Right lobe of liver (tissue), 6 donors: ENCODE measurements at regions not wholly inside any gene's neighbourhood (a gene's known extent, or its start where the extent isn't known, plus 50 kb on each side); places are given as distances from the start of the nearest gene placed in this dataset.

ENCODE experiments used
- ATAC-seq, 4 donors: fragments of 200-7000 bp; cut with Tn5 transposase; one replicate each; pipeline ENCODE4 v1.9.1; 2020; ENCODE audit warnings: mild to moderate bottlenecking in 4 of 4, moderate library complexity in 4 of 4
- DNase-seq, 3 donors: peaks; one replicate each; pipeline ENCODE4 v3.0.0-alpha.2; 2020
- H3K27ac ChIP-seq, 3 donors: fragments of 200-600 bp; one replicate each; pipeline ENCODE4 v1.8.0; 2022
- H3K27me3 ChIP-seq, 2 donors: fragments of 200-600 bp; one replicate each; pipeline ENCODE4 v1.8.0; 2022
- H3K36me3 ChIP-seq, 4 donors: fragments of 200-600 bp; sonication (generic) in 1 of 4; one replicate each; pipeline versions ENCODE4 v1.5.1 to v1.8.0; 2017 to 2022; ENCODE audit warnings: control low read depth in 1 of 4
- H3K4me1 ChIP-seq, 4 donors: fragments of 200-600 bp; sonication (generic) in 1 of 4; one replicate each; pipeline versions ENCODE4 v1.5.1 to v1.8.0; 2017 to 2022; ENCODE audit warnings: control low read depth in 1 of 4
- H3K4me3 ChIP-seq, 3 donors: fragments of 200-600 bp; one replicate each; pipeline ENCODE4 v1.8.0; 2022
- H3K9me3 ChIP-seq, 4 donors: fragments of 200-600 bp; sonication (generic) in 1 of 4; one replicate each; pipeline versions ENCODE4 v1.5.1 to v1.8.0; 2017 to 2022; ENCODE audit warnings: control low read depth in 1 of 4
- POLR2A ChIP-seq: fragments of 450-650 bp; IDR thresholded peaks from one replicate; pipeline ENCODE4 v1.6.1; 2017; ENCODE audit warnings: antibody characterized with exemption, mild to moderate bottlenecking
- WGBS: methylation state at CpG from one replicate; pipeline ENCODE4 v1.1.6; 2018; ENCODE audit warnings: low coverage, low lambda C conversion rate; ENCODE audit not compliant: insufficient coverage; ENCODE audit errors: missing lambda C conversion rate; 5-methylcytosine and 5-hydroxymethylcytosine counted together
- intact Hi-C, 2 donors: fragments of 100-400 bp; cut with DNase I; formaldehyde crosslinking; loops; one replicate each; pipeline versions ENCODE4 v1.11.2 to v1.14.1; 2022
- TF ChIP-seq, protein P1 (sequence below), 4 donors: fragments of 200-600 bp in 3 of 4; fragments of 450-650 bp in 1 of 4; IDR thresholded peaks; one replicate each; pipeline versions ENCODE4 v1.5.1 to v1.8.0; 2016 to 2022; ENCODE audit warnings: antibody characterized with exemption in 4 of 4, mild to moderate bottlenecking in 2 of 4
- donor health status: DM: no; HTN: yes; CAD: no.
- donor health status: DM: no; HTN: no; CAD: no.
- donor health status: DM: no; HTN: no; CAD: no.
- donor health status: DM: no; HTN: yes; CAD: no.
- donor health status: DM: no; HTN: yes; CAD: no.

DNA sequence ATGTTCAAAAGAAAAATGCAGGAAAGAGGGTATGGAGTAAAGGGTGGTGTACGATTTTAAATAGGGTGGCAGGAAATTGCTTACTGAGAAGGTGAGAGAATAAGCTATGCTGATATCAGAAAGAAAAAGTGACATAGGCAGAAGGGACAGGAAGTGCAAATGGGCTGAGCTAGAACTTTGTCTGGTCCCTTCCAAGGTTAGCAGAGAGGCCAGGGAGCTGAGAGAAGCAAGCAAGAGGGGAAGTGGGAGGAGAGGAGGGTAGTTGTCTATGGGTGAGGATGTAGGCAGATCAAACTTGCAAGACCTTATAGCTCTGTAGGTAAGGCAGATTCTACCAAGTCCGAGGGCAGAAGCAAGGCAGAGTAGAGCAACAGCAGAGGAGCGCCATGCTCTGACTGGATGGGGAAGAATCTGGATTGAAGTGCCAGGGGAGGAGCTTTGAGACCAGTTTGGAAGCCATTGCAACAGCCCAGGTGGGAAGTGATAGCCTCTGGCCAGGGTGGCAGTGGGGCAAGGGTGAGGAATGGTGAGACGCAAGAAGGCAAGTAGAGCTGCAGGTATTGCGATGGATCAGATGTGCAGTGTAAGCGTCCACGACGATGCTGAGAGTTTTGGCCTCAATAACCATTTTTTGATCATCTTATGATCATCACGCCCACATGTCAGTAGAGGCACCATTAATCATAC is 134.4 kb upstream of the APCDD1 start:
- H3K4me3 ChIP-seq = no peak overlapping the region
- DNase-seq = no peak
- TF ChIP-seq, protein P1, sequence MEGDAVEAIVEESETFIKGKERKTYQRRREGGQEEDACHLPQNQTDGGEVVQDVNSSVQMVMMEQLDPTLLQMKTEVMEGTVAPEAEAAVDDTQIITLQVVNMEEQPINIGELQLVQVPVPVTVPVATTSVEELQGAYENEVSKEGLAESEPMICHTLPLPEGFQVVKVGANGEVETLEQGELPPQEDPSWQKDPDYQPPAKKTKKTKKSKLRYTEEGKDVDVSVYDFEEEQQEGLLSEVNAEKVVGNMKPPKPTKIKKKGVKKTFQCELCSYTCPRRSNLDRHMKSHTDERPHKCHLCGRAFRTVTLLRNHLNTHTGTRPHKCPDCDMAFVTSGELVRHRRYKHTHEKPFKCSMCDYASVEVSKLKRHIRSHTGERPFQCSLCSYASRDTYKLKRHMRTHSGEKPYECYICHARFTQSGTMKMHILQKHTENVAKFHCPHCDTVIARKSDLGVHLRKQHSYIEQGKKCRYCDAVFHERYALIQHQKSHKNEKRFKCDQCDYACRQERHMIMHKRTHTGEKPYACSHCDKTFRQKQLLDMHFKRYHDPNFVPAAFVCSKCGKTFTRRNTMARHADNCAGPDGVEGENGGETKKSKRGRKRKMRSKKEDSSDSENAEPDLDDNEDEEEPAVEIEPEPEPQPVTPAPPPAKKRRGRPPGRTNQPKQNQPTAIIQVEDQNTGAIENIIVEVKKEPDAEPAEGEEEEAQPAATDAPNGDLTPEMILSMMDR (IDR thresholded peaks at IDR 0.05) = no peak
- no peak for TF ChIP-seq POLR2A
- no peak for ATAC-seq
- no peaks in the 10 kb centered on the region for H3K4me1 ChIP-seq
- no peaks in the 10 kb centered on the region for H3K36me3 ChIP-seq
- H3K9me3 ChIP-seq = no peaks in the 10 kb centered on the region
- 57% methylated on average over 4 of the region's 9 CpGs for WGBS
- H3K27ac ChIP-seq = no peak overlapping the region
- intact Hi-C loops = no loop called here
- no peaks in the 10 kb centered on the region for H3K27me3 ChIP-seq

DNA sequence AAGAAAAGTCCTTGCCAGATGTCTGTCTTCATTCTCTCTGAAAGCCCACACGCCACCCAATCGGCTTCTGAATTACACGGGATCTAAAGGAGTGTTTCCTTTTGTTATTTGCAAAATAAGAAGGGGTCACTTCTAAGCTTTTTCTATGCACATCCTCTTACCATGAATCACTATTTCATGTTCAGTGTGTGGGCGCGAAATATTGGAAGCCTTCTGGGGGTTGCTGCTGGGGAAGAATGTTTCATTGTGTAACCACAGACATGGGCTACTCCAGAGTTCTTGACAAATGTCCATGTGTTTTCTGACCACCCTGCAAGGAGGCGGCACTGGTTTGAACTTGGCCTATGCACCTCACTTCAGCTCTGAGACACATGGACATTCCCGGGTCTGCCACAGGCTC is 133.6 kb upstream of the APCDD1 start:
- H3K9me3 ChIP-seq = no peaks in the 10 kb centered on the region
- TF ChIP-seq POLR2A = no peak
- TF ChIP-seq, protein P1 (IDR thresholded peaks at IDR 0.05) = no peak
- no peaks in the 10 kb centered on the region for H3K27me3 ChIP-seq
- no peaks in the 10 kb centered on the region for H3K36me3 ChIP-seq
- H3K4me3 ChIP-seq = no peak overlapping the region
- intact Hi-C loops = no loop called here
- 82% methylated on average over 5 of the region's 7 CpGs for WGBS
- no peak overlapping the region for H3K27ac ChIP-seq
- ATAC-seq = no peak
- H3K4me1 ChIP-seq = no peaks in the 10 kb centered on the region
- no peak for DNase-seq

DNA sequence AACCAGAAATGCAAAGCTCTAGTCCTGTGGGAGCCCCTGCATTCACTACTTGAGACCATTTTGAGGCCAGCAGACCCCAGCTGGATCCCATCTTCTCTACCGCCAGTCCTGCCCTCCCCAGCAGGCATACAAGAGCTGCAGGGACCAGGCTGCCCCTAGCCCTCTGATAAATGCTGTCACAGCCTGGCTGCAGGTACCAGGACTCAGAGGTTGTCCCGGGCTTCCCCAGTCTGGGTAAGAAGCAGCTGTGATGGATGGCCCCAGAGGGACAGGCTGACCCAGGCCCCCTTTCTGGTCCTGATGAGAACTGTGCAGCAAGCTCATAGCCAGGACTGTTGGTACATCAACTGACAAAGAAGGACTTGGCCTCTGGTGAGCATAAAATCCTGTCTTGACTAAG is 132.9 kb upstream of the APCDD1 start:
- no CpG with 5 or more reads among the region's 2 CpGs for WGBS
- ATAC-seq (peak in 1 of 4 donors; percentile 23), DNase-seq (no peak)
- Histone ChIP-seq H3K4me3 (no peak overlapping the region), H3K27ac (no peak overlapping the region), H3K27me3 (no peaks in the 10 kb centered on the region), H3K4me1 (no peaks in the 10 kb centered on the region), H3K9me3 (no peaks in the 10 kb centered on the region), H3K36me3 (no peaks in the 10 kb centered on the region)
- intact Hi-C loops = no loop called here
- TF ChIP-seq, protein P1 (IDR thresholded peaks at IDR 0.05) = no peak
- TF ChIP-seq POLR2A = no peak

DNA sequence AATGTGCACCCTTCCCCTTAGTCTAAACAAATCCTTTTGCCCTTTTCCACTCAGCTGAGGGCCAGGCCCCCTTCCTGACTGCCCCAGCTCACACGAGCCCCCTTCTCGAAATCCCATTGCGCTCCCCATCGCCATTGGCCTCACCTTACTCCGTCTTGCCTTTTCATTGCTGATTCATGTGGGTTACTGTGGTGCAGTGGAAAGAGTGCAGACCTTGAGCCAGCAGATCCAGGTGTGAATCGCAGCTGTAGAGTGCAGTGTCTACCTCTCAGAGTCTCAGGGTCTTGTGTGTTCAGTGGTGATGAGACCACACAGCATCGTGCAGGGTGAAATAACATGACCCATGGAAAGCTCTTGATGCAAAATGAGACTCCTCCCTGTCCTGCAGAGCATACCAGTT is 132.4 kb upstream of the APCDD1 start:
- 47% methylated on average over 7 of the region's 7 CpGs for WGBS
- no peak for TF ChIP-seq POLR2A
- TF ChIP-seq, protein P1 (IDR thresholded peaks at IDR 0.05) = no peak
- H3K9me3 ChIP-seq = no peaks in the 10 kb centered on the region
- no peak overlapping the region for H3K27ac ChIP-seq
- H3K27me3 ChIP-seq = no peaks in the 10 kb centered on the region
- ATAC-seq (peak in 1 of 4 donors; percentile 16), DNase-seq (no peak)
- no peaks in the 10 kb centered on the region for H3K36me3 ChIP-seq
- H3K4me3 ChIP-seq = no peak overlapping the region
- H3K4me1 ChIP-seq = no peaks in the 10 kb centered on the region
- intact Hi-C loops = no loop called here
